ENCODE measurements at regions not wholly inside any gene's neighbourhood (a gene's known extent, or its start where the extent isn't known, plus 50 kb on each side); places are given as distances from the start of the nearest gene placed in this dataset.

DNA sequence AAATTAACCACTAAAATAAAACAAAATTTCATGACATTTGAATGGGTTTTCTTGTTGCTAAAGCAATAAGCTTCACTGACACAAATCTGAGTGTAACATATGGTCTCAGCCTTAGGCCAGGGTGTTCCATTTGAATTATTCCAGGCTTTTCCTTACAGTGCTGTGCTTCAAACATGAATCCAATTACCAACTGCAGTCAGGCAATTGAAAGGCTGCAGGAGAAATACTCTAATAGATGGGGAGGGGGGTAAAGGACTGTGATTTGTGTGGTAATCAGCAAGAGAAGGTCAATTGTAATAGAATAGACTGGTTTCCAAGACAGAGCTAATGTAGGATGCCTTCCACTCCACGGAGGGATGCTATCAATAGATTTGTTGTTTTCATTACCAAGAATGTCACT is 466.7 kb downstream of the C3orf38 start:
- Histone ChIP-seq H3K79me2 (ENCODE audit: low read length) (no peaks in the 10 kb centered on the region), H3K27ac (ENCODE audit: low read length) (no peak overlapping the region), H3K9ac (ENCODE audit: low read length) (no peak overlapping the region), H3K4me2 (ENCODE audit: low read length) (no peak overlapping the region), H3K9me3 (ENCODE audit: low read length) (no peaks in the 10 kb centered on the region), H2AFZ (ENCODE audit: low read length) (no peak overlapping the region), H3K4me1 (ENCODE audit: insufficient read depth, low read length) (0 out of 2 replicates have a peak, but pooled peaks cover 7% of the 10 kb centered on the region), H4K20me1 (ENCODE audit: low read length) (no peaks in the 10 kb centered on the region), H3K9me2 (replicated peaks; ENCODE audit: low read length) (no peaks in the 10 kb centered on the region), H3K36me3 (ENCODE audit: low read depth, low read length) (no peaks in the 10 kb centered on the region), H3K4me3 (ENCODE audit: low read length) (no peak overlapping the region), H3F3A (ENCODE audit: low read length, unreplicated experiment) (no peaks in the 10 kb centered on the region), H3K27me3 (ENCODE audit: low read length) (0 out of 2 replicates have a peak, but pooled peaks cover 3% of the 10 kb centered on the region)
- ChIA-PET CTCF (no interaction called here), POLR2A (ENCODE audit: unreplicated experiment) (no interaction called here)
- intact Hi-C loops (cut with micrococcal nuclease), result no loop called here
- TF ChIP-seq CTCF (conservative IDR thresholded peaks at IDR 0.05; ENCODE audit: low read depth, low read length), result no peak
- ATAC-seq, result no peak
- no TSS peak for BruUV-seq (replicated peaks)
- DNase-seq, result no peak

- ChIA-PET POLR2A (ENCODE audit: unreplicated experiment) (no interaction called here), CTCF (no interaction called here)
- no peak overlapping the region for H3K27ac ChIP-seq (ENCODE audit: low read length)
- no peaks in the 10 kb centered on the region for H3K79me2 ChIP-seq (ENCODE audit: low read length)
- H2AFZ ChIP-seq (ENCODE audit: low read length), result no peak overlapping the region
- H3K4me3 ChIP-seq (ENCODE audit: low read length), result no peak overlapping the region
- DNase-seq (no peak), ATAC-seq (no peak)
- 0 out of 2 replicates have a peak, but pooled peaks cover 1% of the 10 kb centered on the region for H3K4me1 ChIP-seq (ENCODE audit: insufficient read depth, low read length)
- no peak for TF ChIP-seq EZH2 (IDR thresholded peaks at IDR 0.05; ENCODE audit: low read length, unreplicated experiment)
- TF ChIP-seq EZH2phosphoT487 (IDR thresholded peaks at IDR 0.05; ENCODE audit: borderline replicate concordance, low read length), result no peak
- TF ChIP-seq CTCF (conservative IDR thresholded peaks at IDR 0.05; ENCODE audit: low read depth, low read length), result no peak
- H4K20me1 ChIP-seq (ENCODE audit: low read length), result no peaks in the 10 kb centered on the region
- BruUV-seq (replicated peaks), result no TSS peak
- no peak overlapping the region for H3K9ac ChIP-seq (ENCODE audit: low read length)
- H3K9me2 ChIP-seq (replicated peaks; ENCODE audit: low read length), result no peaks in the 10 kb centered on the region
- H3K9me3 ChIP-seq (ENCODE audit: low read length), result no peaks in the 10 kb centered on the region
- no peak overlapping the region for H3K4me2 ChIP-seq (ENCODE audit: low read length)
- intact Hi-C loops (cut with micrococcal nuclease), result no loop called here
- no peaks in the 10 kb centered on the region for H3K36me3 ChIP-seq (ENCODE audit: low read depth, low read length)
- H3F3A ChIP-seq (ENCODE audit: low read length, unreplicated experiment), result no peaks in the 10 kb centered on the region
- H3K27me3 ChIP-seq (ENCODE audit: low read length), result 0 out of 2 replicates have a peak, but pooled peaks cover 3% of the 10 kb centered on the region
Measured at GRCh38 chr3:88617283-88617682, 467.5 kb downstream of the C3orf38 start.

DNA sequence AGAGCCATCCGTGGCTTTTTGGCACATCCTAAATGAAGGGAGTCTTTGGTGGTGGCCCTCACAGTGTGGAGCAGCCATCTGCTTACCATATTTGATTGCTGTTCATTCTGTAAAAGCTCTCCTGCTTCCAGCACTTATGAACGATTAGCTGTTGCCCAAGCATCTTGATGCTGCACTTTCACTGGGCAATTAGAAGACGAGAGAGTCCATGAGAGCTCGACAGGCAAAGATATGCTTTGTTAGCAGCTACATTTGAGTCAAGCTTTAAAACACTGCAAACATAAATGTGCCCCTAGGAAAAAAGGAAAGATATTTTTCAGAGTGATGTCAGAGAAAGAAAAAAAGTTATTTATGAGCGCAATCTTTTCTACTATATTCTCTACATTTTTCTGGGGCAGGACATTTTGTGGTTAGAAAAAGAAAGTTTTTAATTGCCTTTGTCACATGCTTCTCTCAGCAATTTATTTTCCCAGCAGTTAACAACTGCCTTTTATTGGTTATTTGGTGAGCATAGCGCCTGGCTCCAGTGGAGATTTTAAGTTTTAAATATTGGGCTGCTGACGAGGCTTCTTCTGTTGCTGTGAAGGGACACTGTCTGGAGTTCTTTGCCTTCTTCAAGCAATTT is 468.4 kb downstream of the C3orf38 start:
- ChIA-PET CTCF (no interaction called here), POLR2A (ENCODE audit: unreplicated experiment) (no interaction called here)
- BruUV-seq (replicated peaks), result no TSS peak

More for the DNA sequence above, 468.4 kb downstream of the C3orf38 start:
- Histone ChIP-seq H3F3A (ENCODE audit: low read length, unreplicated experiment) (no peaks in the 10 kb centered on the region), H4K20me1 (ENCODE audit: low read length) (no peaks in the 10 kb centered on the region), H3K9me3 (ENCODE audit: low read length) (no peaks in the 10 kb centered on the region), H2AFZ (ENCODE audit: low read length) (no peak overlapping the region), H3K4me3 (ENCODE audit: low read length) (no peak overlapping the region), H3K27ac (ENCODE audit: low read length) (no peak overlapping the region), H3K79me2 (ENCODE audit: low read length) (no peaks in the 10 kb centered on the region), H3K4me2 (ENCODE audit: low read length) (no peak overlapping the region), H3K9me2 (replicated peaks; ENCODE audit: low read length) (no peaks in the 10 kb centered on the region), H3K27me3 (ENCODE audit: low read length) (0 out of 2 replicates have a peak, but pooled peaks cover 3% of the 10 kb centered on the region), H3K4me1 (ENCODE audit: insufficient read depth, low read length) (no peaks in the 10 kb centered on the region), H3K36me3 (ENCODE audit: low read depth, low read length) (no peaks in the 10 kb centered on the region), H3K9ac (ENCODE audit: low read length) (no peak overlapping the region)
- DNase-seq, result no peak
- no peak for ATAC-seq
- intact Hi-C loops (cut with micrococcal nuclease), result no loop called here
- TF ChIP-seq EZH2phosphoT487 (IDR thresholded peaks at IDR 0.05; ENCODE audit: borderline replicate concordance, low read length) (no peak), CTCF (conservative IDR thresholded peaks at IDR 0.05; ENCODE audit: low read depth, low read length) (no peak), EZH2 (IDR thresholded peaks at IDR 0.05; ENCODE audit: low read length, unreplicated experiment) (no peak)

Data from PC-3 (cell line).